IMR-90 (cell line): ENCODE measurements at regions not wholly inside any gene's neighbourhood (a gene's known extent, or its start where the extent isn't known, plus 50 kb on each side); places are given as distances from the start of the nearest gene placed in this dataset.

Source experiments
- ATAC-seq: fragments of 200-7000 bp; cut with Tn5 transposase; 2 replicates; pipeline ENCODE4 v1.9.1; 2020; ENCODE audit warnings: low read depth, mild to moderate bottlenecking, moderate library complexity
- BruUV-seq: library from RNA; stranded (reverse); fragments of 400-500 nt; replicated peaks from 2 replicates; lab custom pipeline; 2021; lab: Mats Ljungman, UMichigan
- CTCF ChIA-PET: fragments of 300-600 bp; formaldehyde crosslinking; extraction: SDS; loops from one replicate; lab custom pipeline; 2021; ENCODE audit warnings: antibody characterized with exemption; lab: Yijun Ruan, JAX
- POLR2A ChIA-PET: fragments of 300-600 bp; sonication (Branson Sonifier 250); formaldehyde crosslinking; loops from one replicate; lab custom pipeline; 2022; ENCODE audit warnings: antibody characterized with exemption; ENCODE audit not compliant: unreplicated experiment; lab: Charles Lee
- DNase-seq: peaks from one replicate; pipeline ENCODE4 v3.0.0; 2013
- H2AFZ ChIP-seq: replicated peaks from 2 replicates; pipeline ENCODE3; 2013; ENCODE audit warnings: low read length, mild to moderate bottlenecking; ENCODE audit not compliant: poor library complexity
- H2AK5ac ChIP-seq: 2 replicates; pipeline ENCODE4 v1.6.1; 2013; ENCODE audit warnings: low read depth, low read length, inconsistent platforms
- H2AK9ac ChIP-seq: replicated peaks from 2 replicates; pipeline ENCODE3; 2013; ENCODE audit warnings: mild to moderate bottlenecking, low read depth, low read length, moderate library complexity; ENCODE audit not compliant: poor library complexity
- H2BK120ac ChIP-seq: 2 replicates; pipeline ENCODE4 v1.6.1; 2013; ENCODE audit warnings: low read depth, low read length, inconsistent platforms
- H2BK15ac ChIP-seq: 3 replicates; pipeline ENCODE4 v1.6.1; 2013; ENCODE audit warnings: low read depth, low read length, inconsistent platforms
- H2BK20ac ChIP-seq: 2 replicates; pipeline ENCODE4 v1.6.1; 2013; ENCODE audit warnings: low read depth, mild to moderate bottlenecking, inconsistent platforms, low read length, moderate library complexity
- H2BK5ac ChIP-seq: 2 replicates; pipeline ENCODE4 v1.6.1; 2013; ENCODE audit warnings: mild to moderate bottlenecking, low read depth, low read length, inconsistent platforms; ENCODE audit not compliant: poor library complexity, severe bottlenecking
- H3K14ac ChIP-seq: replicated peaks from 2 replicates; pipeline ENCODE4 v1.6.1; 2013; ENCODE audit warnings: low read depth, low read length, inconsistent platforms
- H3K18ac ChIP-seq: 2 replicates; pipeline ENCODE4 v1.6.1; 2013; ENCODE audit warnings: low read depth, low read length, control low read depth
- H3K23ac ChIP-seq: 2 replicates; pipeline ENCODE4 v1.6.1; 2013; ENCODE audit warnings: low read depth, low read length, inconsistent platforms
- H3K27ac ChIP-seq: 2 replicates; pipeline ENCODE4 v1.5.1; 2013; ENCODE audit warnings: mild to moderate bottlenecking, control low read depth, low read length; ENCODE audit not compliant: insufficient read depth
- H3K27me3 ChIP-seq: 2 replicates; pipeline ENCODE4 v1.6.1; 2013; ENCODE audit warnings: low read length; ENCODE audit not compliant: control insufficient read depth, insufficient read depth
- H3K36me3 ChIP-seq: 2 replicates; pipeline ENCODE4 v1.6.1; 2013; ENCODE audit warnings: low read length, mixed read lengths; ENCODE audit not compliant: control insufficient read depth, insufficient read depth
- H3K4ac ChIP-seq: 2 replicates; pipeline ENCODE4 v1.6.1; 2013; ENCODE audit warnings: low read depth, low read length, inconsistent platforms
- H3K4me1 ChIP-seq: 2 replicates; pipeline ENCODE4 v1.6.1; 2013; ENCODE audit warnings: low read length, mixed read lengths; ENCODE audit not compliant: control insufficient read depth, insufficient read depth
- H3K4me2 ChIP-seq: 2 replicates; pipeline ENCODE4 v1.6.1; 2013; ENCODE audit warnings: low read depth, mild to moderate bottlenecking, control low read depth, low read length, moderate library complexity
- H3K4me3 ChIP-seq: 2 replicates; pipeline ENCODE4 v1.5.1; 2013; ENCODE audit warnings: low read depth, mild to moderate bottlenecking, control low read depth, low read length, moderate library complexity; ENCODE audit not compliant: insufficient read depth
- H3K56ac ChIP-seq: 2 replicates; pipeline ENCODE4 v1.6.1; 2013; ENCODE audit warnings: low read length, inconsistent platforms; ENCODE audit not compliant: insufficient read depth; ENCODE audit errors: extremely low read depth
- H3K79me1 ChIP-seq, 2 experiments: 2 replicates each; pipeline ENCODE4 v1.6.1; 2013; ENCODE audit warnings: low read length in 2 of 2, inconsistent platforms in 1 of 2, low read depth in 1 of 2
- H3K9ac ChIP-seq: 2 replicates; pipeline ENCODE4 v1.6.1; 2013; ENCODE audit warnings: low read depth, low read length, control low read depth
- H3K9me1 ChIP-seq: 2 replicates; pipeline ENCODE4 v1.6.1; 2013; ENCODE audit warnings: low read length, inconsistent platforms; ENCODE audit not compliant: insufficient read depth
- H3K9me3 ChIP-seq: 2 replicates; pipeline ENCODE4 v1.6.1; 2013; ENCODE audit warnings: low read length; ENCODE audit not compliant: control insufficient read depth, insufficient read depth
- H4K20me1 ChIP-seq: 2 replicates; pipeline ENCODE4 v1.6.1; 2013; ENCODE audit warnings: low read length, inconsistent platforms; ENCODE audit not compliant: insufficient read depth
- H4K5ac ChIP-seq: 2 replicates; pipeline ENCODE4 v1.6.1; 2013; ENCODE audit warnings: mild to moderate bottlenecking, low read depth, low read length, control low read depth
- H4K8ac ChIP-seq, 2 experiments: 2 replicates each; pipeline ENCODE4 v1.6.1; 2013; ENCODE audit warnings: low read depth in 2 of 2, low read length in 2 of 2, control low read depth in 1 of 2, inconsistent platforms in 1 of 2
- H4K91ac ChIP-seq: 2 replicates; pipeline ENCODE4 v1.6.1; 2013; ENCODE audit warnings: low read depth, low read length, inconsistent platforms; ENCODE audit not compliant: insufficient read depth
- BHLHE40 ChIP-seq: fragments of 150-350 bp; IDR thresholded peaks from 2 replicates; pipeline ENCODE4 v1.6.1; 2016; ENCODE audit warnings: mild to moderate bottlenecking, low read depth, low read length
- CEBPB ChIP-seq: IDR thresholded peaks from 2 replicates; pipeline ENCODE4 v1.6.1; 2012; ENCODE audit warnings: low read depth, low read length, improper control_type of control experiment
- CHD1 ChIP-seq: IDR thresholded peaks from 2 replicates; pipeline ENCODE4 v1.6.1; 2012; ENCODE audit warnings: low read depth, low read length, improper control_type of control experiment
- CTCF ChIP-seq: conservative IDR thresholded peaks from 2 replicates; pipeline ENCODE4 v1.5.1; 2012; ENCODE audit warnings: mild to moderate bottlenecking, low read depth, low read length, improper control_type of control experiment
- ELK1 ChIP-seq: fragments of 150-350 bp; IDR thresholded peaks from 2 replicates; pipeline ENCODE4 v1.6.1; 2016; ENCODE audit warnings: low read depth, mild to moderate bottlenecking, low read length, moderate library complexity, borderline replicate concordance
- FOS ChIP-seq: fragments of 150-350 bp; IDR thresholded peaks from 2 replicates; pipeline ENCODE4 v1.6.1; 2016; ENCODE audit warnings: low read depth, low read length
- MAFK ChIP-seq: IDR thresholded peaks from 2 replicates; pipeline ENCODE4 v1.6.1; 2012; ENCODE audit warnings: low read depth, low read length, improper control_type of control experiment
- MAZ ChIP-seq: IDR thresholded peaks from 2 replicates; pipeline ENCODE4 v1.6.1; 2012; ENCODE audit warnings: low read depth, mild to moderate bottlenecking, low read length, improper control_type of control experiment, moderate library complexity, borderline replicate concordance
- MXI1 ChIP-seq: IDR thresholded peaks from 2 replicates; pipeline ENCODE4 v1.6.1; 2012; ENCODE audit warnings: low read depth, mild to moderate bottlenecking, low read length, moderate library complexity, borderline replicate concordance
- NFE2L2 ChIP-seq: fragments of 150-350 bp; IDR thresholded peaks from 2 replicates; pipeline ENCODE4 v1.6.1; 2016; ENCODE audit warnings: low read depth, mild to moderate bottlenecking, low read length
- POLR2A ChIP-seq: IDR thresholded peaks from 2 replicates; pipeline ENCODE4 v1.6.1; 2012; ENCODE audit warnings: mild to moderate bottlenecking, low read depth, low read length
- RAD21 ChIP-seq: IDR thresholded peaks from 2 replicates; pipeline ENCODE4 v1.6.1; 2012; ENCODE audit warnings: low read length, improper control_type of control experiment
- RCOR1 ChIP-seq: IDR thresholded peaks from 2 replicates; pipeline ENCODE4 v1.6.1; 2012; ENCODE audit warnings: mild to moderate bottlenecking, low read length, improper control_type of control experiment; ENCODE audit not compliant: insufficient replicate concordance
- RFX5 ChIP-seq: IDR thresholded peaks from 2 replicates; pipeline ENCODE4 v1.8.0; 2012; ENCODE audit warnings: low read depth, mild to moderate bottlenecking, low read length, moderate library complexity
- SMC3 ChIP-seq: fragments of 150-350 bp; IDR thresholded peaks from 2 replicates; pipeline ENCODE4 v1.6.1; 2016; ENCODE audit warnings: low read depth, mild to moderate bottlenecking, antibody characterized with exemption, low read length, moderate library complexity
- WGBS, 2 experiments: methylation state at CpG; one replicate each; pipeline versions ENCODE4 v1.1.5 to v1.1.7; 2013; ENCODE audit warnings: missing lambda C conversion rate in 2 of 2; ENCODE audit not compliant: insufficient read length in 1 of 2; ENCODE audit errors: extremely low coverage in 2 of 2; 5-methylcytosine and 5-hydroxymethylcytosine counted together
- dilution Hi-C: fragments of 300-500 bp; cut with HindIII; formaldehyde crosslinking; loops from one replicate; pipeline ENCODE4 v1.14.3; 2018; ENCODE audit warnings: low sequenced_read_pairs; ENCODE audit not compliant: unreplicated experiment
- in situ Hi-C: fragments of 300-500 bp; cut with MboI; formaldehyde crosslinking; loops from 3 replicates; pipeline ENCODE4 v1.14.3; 2019; ENCODE audit warnings: low sequenced_read_pairs, inconsistent platforms, mixed read lengths
- intact Hi-C: fragments of 100-400 bp; cut with micrococcal nuclease; formaldehyde crosslinking; loops from 2 replicates; pipeline ENCODE4 v1.10.0; 2022

- H3K27ac ChIP-seq = no peak overlapping the region
- H4K20me1 ChIP-seq = no peaks in the 10 kb centered on the region
- CTCF ChIA-PET = no interaction called here
Measured at GRCh38 chr15:31811641-31812040, 218.7 kb upstream of the CHRNA7 start.

More at GRCh38 chr15:31811641-31812040, 218.7 kb upstream of the CHRNA7 start:
- Histone ChIP-seq H3K4me2 (no peak overlapping the region), H3K79me1 (no peaks in the 10 kb centered on the region), H2BK20ac (no peak overlapping the region), H3K9me3 (0 out of 2 replicates have a peak, but pooled peaks cover 4% of the 10 kb centered on the region), H3K9me1 (no peaks in the 10 kb centered on the region), H4K5ac (no peak overlapping the region), H3K27me3 (no peaks in the 10 kb centered on the region), H2AK9ac (no peak overlapping the region), H3K4me1 (no peaks in the 10 kb centered on the region), H3K36me3 (no peaks in the 10 kb centered on the region), H3K4ac (no peak overlapping the region), H3K14ac (no peak overlapping the region), H3K9ac (no peak overlapping the region), H4K8ac (no peak overlapping the region), H3K4me3 (no peak overlapping the region), H2BK120ac (no peak overlapping the region), H2AK5ac (no peak overlapping the region), H3K56ac (no peak overlapping the region), H2BK5ac (no peak overlapping the region), H2AFZ (no peak overlapping the region), H4K91ac (no peak overlapping the region), H2BK15ac (no peak overlapping the region), H3K18ac (no peak overlapping the region), H3K23ac (no peak overlapping the region)
- dilution Hi-C loops = no loop called here
- in situ Hi-C loops = no loop called here
- BruUV-seq = no TSS peak
- ATAC-seq = no peak
- intact Hi-C loops = no loop called here
- no peak for DNase-seq
- POLR2A ChIA-PET = no interaction called here
- 66% methylated on average over 3 of the region's 10 CpGs; no CpG with 5 or more reads in 1 of the 2 experiments for WGBS, 2 experiments
- no peak for TF ChIP-seq FOS
- no peak for TF ChIP-seq CHD1
- no peak for TF ChIP-seq CTCF
- no peak for TF ChIP-seq BHLHE40
- no peak for TF ChIP-seq NFE2L2
- no peak for TF ChIP-seq MAFK
- no peak for TF ChIP-seq POLR2A
- no peak for TF ChIP-seq SMC3
- no peak for TF ChIP-seq RAD21
- no peak for TF ChIP-seq CEBPB
- no peak for TF ChIP-seq MAZ
- TF ChIP-seq MXI1 = no peak
- TF ChIP-seq RCOR1 = no peak
- TF ChIP-seq ELK1 = no peak
- TF ChIP-seq RFX5 = no peak
